ENCODE measurements at regions not wholly inside any gene's neighbourhood (a gene's known extent, or its start where the extent isn't known, plus 50 kb on each side); places are given as distances from the start of the nearest gene placed in this dataset.

- no peak for DNase-seq (ENCODE audit: low read depth in 2 of 2)
Measured at GRCh38 chr15:70186152-70186551, 88.4 kb upstream of the TLE3 start.

GRCh38 chr15:70185251-70185711 is 87.6 kb upstream of the TLE3 start:
- no peak for DNase-seq (ENCODE audit: low read depth in 2 of 2)

GRCh38 chr15:70182858-70183695 is 85.4 kb upstream of the TLE3 start:
- no peak for DNase-seq (ENCODE audit: low read depth in 2 of 2)

GRCh38 chr15:70181626-70182255 is 84.0 kb upstream of the TLE3 start:
- DNase-seq (ENCODE audit: low read depth in 2 of 2) = no peak

- DNase-seq (ENCODE audit: low read depth in 2 of 2) = no peak
Measured at GRCh38 chr15:70180186-70180875, 82.6 kb upstream of the TLE3 start.

GRCh38 chr15:70179309-70179892 is 81.7 kb upstream of the TLE3 start:
- DNase-seq (ENCODE audit: low read depth in 2 of 2) = no peak

GRCh38 chr15:70178335-70179084 is 80.8 kb upstream of the TLE3 start:
- DNase-seq (ENCODE audit: low read depth in 2 of 2) = no peak

- DNase-seq (ENCODE audit: low read depth in 2 of 2) = no peak
Measured at GRCh38 chr15:70172566-70173225, 75.0 kb upstream of the TLE3 start.

- DNase-seq (ENCODE audit: low read depth in 2 of 2) = no peak
Measured at GRCh38 chr15:70172124-70172523, 74.4 kb upstream of the TLE3 start.

GRCh38 chr15:70171256-70171886 is 73.7 kb upstream of the TLE3 start:
- DNase-seq (ENCODE audit: low read depth in 2 of 2) = no peak

- DNase-seq (ENCODE audit: low read depth in 2 of 2) = no peak
Measured at GRCh38 chr15:70170096-70170699, 72.5 kb upstream of the TLE3 start.

GRCh38 chr15:70169147-70169546 is 71.4 kb upstream of the TLE3 start:
- no peak for DNase-seq (ENCODE audit: low read depth in 2 of 2)

GRCh38 chr15:70167155-70167554 is 69.4 kb upstream of the TLE3 start:
- no peak for DNase-seq (ENCODE audit: low read depth in 2 of 2)

- no peak for DNase-seq (ENCODE audit: low read depth in 2 of 2)
Measured at GRCh38 chr15:70166506-70167087, 68.9 kb upstream of the TLE3 start.

- DNase-seq (ENCODE audit: low read depth in 2 of 2) = no peak
Measured at GRCh38 chr15:70165716-70166284, 68.1 kb upstream of the TLE3 start.

GRCh38 chr15:70164910-70165715 is 67.4 kb upstream of the TLE3 start:
- DNase-seq (ENCODE audit: low read depth in 2 of 2) = no peak

- DNase-seq (ENCODE audit: low read depth in 2 of 2) = no peak
Measured at GRCh38 chr15:70164156-70164900, 66.6 kb upstream of the TLE3 start.

Data from stimulated activated CD4-positive, alpha-beta T cell treated with anti-CD3 and anti-CD28 coated beads, Interleukin-15, amount 100 ng/mL, for 48 hours (primary cell).